Transverse colon (tissue), 4 donors: ENCODE measurements at regions not wholly inside any gene's neighbourhood (a gene's known extent, or its start where the extent isn't known, plus 50 kb on each side); places are given as distances from the start of the nearest gene placed in this dataset.

ENCODE experiments used
- CTCF ChIP-seq, 5 experiments: fragments of 200-600 bp in 3 of 5; fragments of 450-650 bp in 2 of 5; sonication (generic) in 3 of 5; IDR thresholded peaks; 1 replicate in 2 of 5; 2 replicates in 3 of 5; pipeline ENCODE4 v1.5.1; 2016 to 2017; ENCODE audit warnings: antibody characterized with exemption in 5 of 5, inconsistent platforms in 3 of 5, mild to moderate bottlenecking in 2 of 5, moderate library complexity in 1 of 5
- POLR2A ChIP-seq: fragments of 450-650 bp; IDR thresholded peaks from one replicate; pipeline ENCODE4 v1.6.1; 2016; ENCODE audit warnings: antibody characterized with exemption, mild to moderate bottlenecking, moderate library complexity
- POLR2AphosphoS5 ChIP-seq, 3 donors: sonication (generic); formaldehyde crosslinking; IDR thresholded peaks; one replicate each; pipeline ENCODE4 v1.6.1; 2016; ENCODE audit warnings: antibody characterized with exemption in 3 of 3

GRCh38 chr7:16210171-16210570 is 211.2 kb downstream of the CRPPA start:
- TF ChIP-seq POLR2A = no peak
- no peak for TF ChIP-seq CTCF (IDR thresholded peaks at IDR 0.05)
- TF ChIP-seq POLR2AphosphoS5 (IDR thresholded peaks at IDR 0.05) = no peak
